HepG2 (cell line): ENCODE measurements at regions not wholly inside any gene's neighbourhood (a gene's known extent, or its start where the extent isn't known, plus 50 kb on each side); places are given as distances from the start of the nearest gene placed in this dataset.

Experiments
- GATAD2A ChIP-seq: IDR thresholded peaks from 2 replicates; pipeline ENCODE4 v1.6.1; 2016
- KAT2B ChIP-seq: fragments of 150-350 bp; IDR thresholded peaks from 2 replicates; pipeline ENCODE4 v1.6.1; 2014; ENCODE audit warnings: low read depth, low read length, borderline replicate concordance
- NONO ChIP-seq, 2 experiments: fragments of 450-650 bp in 1 of 2; sonication (generic) in 1 of 2; formaldehyde crosslinking in 1 of 2; IDR thresholded peaks in 1 of 2; conservative IDR thresholded peaks in 1 of 2; 2 replicates each; pipeline versions ENCODE4 v1.6.1 to v1.8.0; 2017 to 2022; ENCODE audit warnings: mild to moderate bottlenecking in 1 of 2, missing genetic modification reagents in 1 of 2, moderate library complexity in 1 of 2
- SALL1 ChIP-seq: sonication (generic); formaldehyde crosslinking; IDR thresholded peaks from 2 replicates; pipeline ENCODE4 v1.8.0; 2022; ENCODE audit warnings: mild to moderate bottlenecking, missing genetic modification reagents
- TAF1 ChIP-seq: sonication (generic); formaldehyde crosslinking; IDR thresholded peaks from 2 replicates; pipeline ENCODE4 v1.4.0; 2020; ENCODE audit warnings: missing genetic modification reagents
- ZFP37 ChIP-seq: sonication (generic); formaldehyde crosslinking; IDR thresholded peaks from 2 replicates; pipeline ENCODE4 v1.4.0; 2020; ENCODE audit warnings: missing genetic modification reagents, borderline replicate concordance
- ZNF160 ChIP-seq: sonication (generic); formaldehyde crosslinking; IDR thresholded peaks from 2 replicates; pipeline ENCODE4 v1.8.0; 2022; ENCODE audit warnings: mild to moderate bottlenecking, inconsistent platforms, missing genetic modification reagents
- ZNF430 ChIP-seq: sonication (generic); formaldehyde crosslinking; IDR thresholded peaks from 2 replicates; pipeline ENCODE4 v1.9.0; 2021; ENCODE audit warnings: mild to moderate bottlenecking, missing genetic modification reagents
- ZNF746 ChIP-seq: sonication (generic); formaldehyde crosslinking; IDR thresholded peaks from 2 replicates; pipeline ENCODE4 v1.8.0; 2022; ENCODE audit warnings: mild to moderate bottlenecking, missing genetic modification reagents
- ZNF792 ChIP-seq: IDR thresholded peaks from 2 replicates; pipeline ENCODE4 v1.6.1; 2016
- ZZZ3 ChIP-seq: sonication (generic); formaldehyde crosslinking; IDR thresholded peaks from 2 replicates; pipeline ENCODE4 v1.4.0; 2020; ENCODE audit warnings: missing genetic modification reagents, mild to moderate bottlenecking, borderline replicate concordance
- TF ChIP-seq, protein P1 (sequence below): sonication (generic); formaldehyde crosslinking; conservative IDR thresholded peaks from 2 replicates; pipeline ENCODE4 v1.4.0; 2020; ENCODE audit warnings: mild to moderate bottlenecking, missing genetic modification reagents, moderate library complexity
- TF ChIP-seq, protein P2 (sequence below): sonication (generic); formaldehyde crosslinking; IDR thresholded peaks from 2 replicates; pipeline ENCODE4 v1.4.0; 2020; ENCODE audit warnings: missing genetic modification reagents, borderline replicate concordance
- TF ChIP-seq, protein P3 (sequence below): sonication (generic); formaldehyde crosslinking; IDR thresholded peaks from 2 replicates; pipeline ENCODE4 v1.4.0; 2020; ENCODE audit warnings: missing genetic modification reagents, low read depth, mild to moderate bottlenecking, borderline replicate concordance
- TF ChIP-seq, protein P4 (sequence below): sonication (generic); formaldehyde crosslinking; IDR thresholded peaks from 2 replicates; pipeline ENCODE4 v1.8.0; 2022; ENCODE audit warnings: low read depth, missing genetic modification reagents
- TF ChIP-seq, protein P5 (sequence below): sonication (generic); formaldehyde crosslinking; IDR thresholded peaks from 2 replicates; pipeline ENCODE4 v1.5.0; 2020; ENCODE audit warnings: mild to moderate bottlenecking, missing genetic modification reagents

GRCh38 chr20:53738039-53738944 is 144.7 kb upstream of the ZNF217 start (continued):
- TF ChIP-seq, protein P1, sequence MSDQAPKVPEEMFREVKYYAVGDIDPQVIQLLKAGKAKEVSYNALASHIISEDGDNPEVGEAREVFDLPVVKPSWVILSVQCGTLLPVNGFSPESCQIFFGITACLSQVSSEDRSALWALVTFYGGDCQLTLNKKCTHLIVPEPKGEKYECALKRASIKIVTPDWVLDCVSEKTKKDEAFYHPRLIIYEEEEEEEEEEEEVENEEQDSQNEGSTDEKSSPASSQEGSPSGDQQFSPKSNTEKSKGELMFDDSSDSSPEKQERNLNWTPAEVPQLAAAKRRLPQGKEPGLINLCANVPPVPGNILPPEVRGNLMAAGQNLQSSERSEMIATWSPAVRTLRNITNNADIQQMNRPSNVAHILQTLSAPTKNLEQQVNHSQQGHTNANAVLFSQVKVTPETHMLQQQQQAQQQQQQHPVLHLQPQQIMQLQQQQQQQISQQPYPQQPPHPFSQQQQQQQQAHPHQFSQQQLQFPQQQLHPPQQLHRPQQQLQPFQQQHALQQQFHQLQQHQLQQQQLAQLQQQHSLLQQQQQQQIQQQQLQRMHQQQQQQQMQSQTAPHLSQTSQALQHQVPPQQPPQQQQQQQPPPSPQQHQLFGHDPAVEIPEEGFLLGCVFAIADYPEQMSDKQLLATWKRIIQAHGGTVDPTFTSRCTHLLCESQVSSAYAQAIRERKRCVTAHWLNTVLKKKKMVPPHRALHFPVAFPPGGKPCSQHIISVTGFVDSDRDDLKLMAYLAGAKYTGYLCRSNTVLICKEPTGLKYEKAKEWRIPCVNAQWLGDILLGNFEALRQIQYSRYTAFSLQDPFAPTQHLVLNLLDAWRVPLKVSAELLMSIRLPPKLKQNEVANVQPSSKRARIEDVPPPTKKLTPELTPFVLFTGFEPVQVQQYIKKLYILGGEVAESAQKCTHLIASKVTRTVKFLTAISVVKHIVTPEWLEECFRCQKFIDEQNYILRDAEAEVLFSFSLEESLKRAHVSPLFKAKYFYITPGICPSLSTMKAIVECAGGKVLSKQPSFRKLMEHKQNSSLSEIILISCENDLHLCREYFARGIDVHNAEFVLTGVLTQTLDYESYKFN (CRISPR knock-in tag) = peak; percentile 70
- TF ChIP-seq TAF1 = peak; percentile 80; the same call in 1 of the 2 replicates
- TF ChIP-seq ZNF792 = peak; percentile 80
- peak; percentile 93 for TF ChIP-seq ZNF430
- TF ChIP-seq, protein P2, sequence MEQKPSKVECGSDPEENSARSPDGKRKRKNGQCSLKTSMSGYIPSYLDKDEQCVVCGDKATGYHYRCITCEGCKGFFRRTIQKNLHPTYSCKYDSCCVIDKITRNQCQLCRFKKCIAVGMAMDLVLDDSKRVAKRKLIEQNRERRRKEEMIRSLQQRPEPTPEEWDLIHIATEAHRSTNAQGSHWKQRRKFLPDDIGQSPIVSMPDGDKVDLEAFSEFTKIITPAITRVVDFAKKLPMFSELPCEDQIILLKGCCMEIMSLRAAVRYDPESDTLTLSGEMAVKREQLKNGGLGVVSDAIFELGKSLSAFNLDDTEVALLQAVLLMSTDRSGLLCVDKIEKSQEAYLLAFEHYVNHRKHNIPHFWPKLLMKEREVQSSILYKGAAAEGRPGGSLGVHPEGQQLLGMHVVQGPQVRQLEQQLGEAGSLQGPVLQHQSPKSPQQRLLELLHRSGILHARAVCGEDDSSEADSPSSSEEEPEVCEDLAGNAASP (CRISPR knock-in tag) = peak; percentile 89
- no peak for TF ChIP-seq KAT2B
- peak; percentile 96 for TF ChIP-seq SALL1 (CRISPR knock-in tag)
- TF ChIP-seq GATAD2A (CRISPR knock-in tag) = peak; percentile 96
- TF ChIP-seq, protein P3, sequence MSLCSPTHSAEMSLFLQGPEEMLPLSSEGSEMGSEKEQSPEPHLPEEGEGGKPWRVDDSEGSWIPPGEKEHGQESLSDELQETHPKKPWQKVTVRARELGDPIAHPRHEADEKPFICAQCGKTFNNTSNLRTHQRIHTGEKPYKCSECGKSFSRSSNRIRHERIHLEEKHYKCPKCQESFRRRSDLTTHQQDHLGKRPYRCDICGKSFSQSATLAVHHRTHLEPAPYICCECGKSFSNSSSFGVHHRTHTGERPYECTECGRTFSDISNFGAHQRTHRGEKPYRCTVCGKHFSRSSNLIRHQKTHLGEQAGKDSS (CRISPR knock-in tag) = no peak; the same call in 1 of the 2 replicates
- TF ChIP-seq, protein P4, sequence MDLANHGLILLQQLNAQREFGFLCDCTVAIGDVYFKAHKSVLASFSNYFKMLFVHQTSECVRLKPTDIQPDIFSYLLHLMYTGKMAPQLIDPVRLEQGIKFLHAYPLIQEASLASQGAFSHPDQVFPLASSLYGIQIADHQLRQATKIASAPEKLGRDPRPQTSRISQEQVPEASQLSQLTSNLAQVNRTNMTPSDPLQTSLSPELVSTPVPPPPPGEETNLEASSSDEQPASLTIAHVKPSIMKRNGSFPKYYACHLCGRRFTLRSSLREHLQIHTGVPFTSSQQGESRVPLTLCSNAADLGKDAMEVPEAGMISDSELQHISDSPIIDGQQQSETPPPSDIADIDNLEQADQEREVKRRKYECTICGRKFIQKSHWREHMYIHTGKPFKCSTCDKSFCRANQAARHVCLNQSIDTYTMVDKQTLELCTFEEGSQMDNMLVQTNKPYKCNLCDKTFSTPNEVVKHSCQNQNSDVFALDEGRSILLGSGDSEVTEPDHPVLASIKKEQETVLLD = no peak
- 0 out of 2 replicates have a peak, but pooled peaks have one; percentile 60 for TF ChIP-seq ZNF160 (CRISPR knock-in tag)
- TF ChIP-seq ZZZ3 (CRISPR knock-in tag) = no peak
- TF ChIP-seq ZNF746 (CRISPR knock-in tag) = peak; percentile 81; the same call in 1 of the 2 replicates
- TF ChIP-seq NONO (IDR thresholded peaks at IDR 0.05) = no peak
- TF ChIP-seq NONO (CRISPR knock-in tag; conservative IDR thresholded peaks at IDR 0.05) = peak; percentile 72
- TF ChIP-seq, protein P5, sequence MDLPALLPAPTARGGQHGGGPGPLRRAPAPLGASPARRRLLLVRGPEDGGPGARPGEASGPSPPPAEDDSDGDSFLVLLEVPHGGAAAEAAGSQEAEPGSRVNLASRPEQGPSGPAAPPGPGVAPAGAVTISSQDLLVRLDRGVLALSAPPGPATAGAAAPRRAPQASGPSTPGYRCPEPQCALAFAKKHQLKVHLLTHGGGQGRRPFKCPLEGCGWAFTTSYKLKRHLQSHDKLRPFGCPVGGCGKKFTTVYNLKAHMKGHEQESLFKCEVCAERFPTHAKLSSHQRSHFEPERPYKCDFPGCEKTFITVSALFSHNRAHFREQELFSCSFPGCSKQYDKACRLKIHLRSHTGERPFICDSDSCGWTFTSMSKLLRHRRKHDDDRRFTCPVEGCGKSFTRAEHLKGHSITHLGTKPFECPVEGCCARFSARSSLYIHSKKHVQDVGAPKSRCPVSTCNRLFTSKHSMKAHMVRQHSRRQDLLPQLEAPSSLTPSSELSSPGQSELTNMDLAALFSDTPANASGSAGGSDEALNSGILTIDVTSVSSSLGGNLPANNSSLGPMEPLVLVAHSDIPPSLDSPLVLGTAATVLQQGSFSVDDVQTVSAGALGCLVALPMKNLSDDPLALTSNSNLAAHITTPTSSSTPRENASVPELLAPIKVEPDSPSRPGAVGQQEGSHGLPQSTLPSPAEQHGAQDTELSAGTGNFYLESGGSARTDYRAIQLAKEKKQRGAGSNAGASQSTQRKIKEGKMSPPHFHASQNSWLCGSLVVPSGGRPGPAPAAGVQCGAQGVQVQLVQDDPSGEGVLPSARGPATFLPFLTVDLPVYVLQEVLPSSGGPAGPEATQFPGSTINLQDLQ = no peak; the same call in 1 of the 2 replicates
- TF ChIP-seq ZFP37 (CRISPR knock-in tag) = peak; percentile 86; the same call in 1 of the 2 replicates
